ENCODE measurements at regions not wholly inside any gene's neighbourhood (a gene's known extent, or its start where the extent isn't known, plus 50 kb on each side); places are given as distances from the start of the nearest gene placed in this dataset.

DNA sequence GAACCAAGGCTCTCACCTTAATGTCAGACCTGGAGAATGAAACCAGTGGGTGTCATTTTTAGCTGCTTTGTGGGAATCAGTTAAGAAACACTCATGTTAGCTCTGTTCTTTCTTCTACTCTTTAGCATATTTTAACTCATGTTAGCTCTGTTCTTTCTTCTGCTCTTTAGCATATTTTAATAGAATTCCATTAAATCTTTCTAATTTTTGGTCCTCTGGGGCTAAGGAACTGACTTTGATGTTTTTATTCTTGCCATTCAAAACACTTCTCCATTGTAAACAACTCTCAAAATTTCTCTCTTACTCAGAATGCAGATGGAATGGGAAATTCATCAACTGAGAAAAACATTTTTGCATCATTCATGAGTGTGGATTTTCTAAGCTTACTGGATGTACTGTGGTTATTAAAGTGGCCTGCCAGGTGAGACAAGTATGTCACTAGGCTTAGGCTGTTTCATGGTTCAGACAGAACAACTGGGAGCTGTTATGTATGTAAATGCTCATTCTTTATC is 680.6 kb downstream of the ROBO2 start:
- TF ChIP-seq, protein P1, sequence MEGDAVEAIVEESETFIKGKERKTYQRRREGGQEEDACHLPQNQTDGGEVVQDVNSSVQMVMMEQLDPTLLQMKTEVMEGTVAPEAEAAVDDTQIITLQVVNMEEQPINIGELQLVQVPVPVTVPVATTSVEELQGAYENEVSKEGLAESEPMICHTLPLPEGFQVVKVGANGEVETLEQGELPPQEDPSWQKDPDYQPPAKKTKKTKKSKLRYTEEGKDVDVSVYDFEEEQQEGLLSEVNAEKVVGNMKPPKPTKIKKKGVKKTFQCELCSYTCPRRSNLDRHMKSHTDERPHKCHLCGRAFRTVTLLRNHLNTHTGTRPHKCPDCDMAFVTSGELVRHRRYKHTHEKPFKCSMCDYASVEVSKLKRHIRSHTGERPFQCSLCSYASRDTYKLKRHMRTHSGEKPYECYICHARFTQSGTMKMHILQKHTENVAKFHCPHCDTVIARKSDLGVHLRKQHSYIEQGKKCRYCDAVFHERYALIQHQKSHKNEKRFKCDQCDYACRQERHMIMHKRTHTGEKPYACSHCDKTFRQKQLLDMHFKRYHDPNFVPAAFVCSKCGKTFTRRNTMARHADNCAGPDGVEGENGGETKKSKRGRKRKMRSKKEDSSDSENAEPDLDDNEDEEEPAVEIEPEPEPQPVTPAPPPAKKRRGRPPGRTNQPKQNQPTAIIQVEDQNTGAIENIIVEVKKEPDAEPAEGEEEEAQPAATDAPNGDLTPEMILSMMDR (IDR thresholded peaks at IDR 0.05; ENCODE audit: extremely low read depth in 1 of 2, insufficient read depth in 1 of 2, low read depth in 1 of 2, low read length in 2 of 2): no peak
- no peak for TF ChIP-seq POLR2AphosphoS5 (IDR thresholded peaks at IDR 0.05; ENCODE audit: insufficient read depth, low read depth, low read length)
- no peak for TF ChIP-seq EZH2 (IDR thresholded peaks at IDR 0.05; ENCODE audit: borderline replicate concordance, low read depth, low read length, severe bottlenecking)
- no peak for TF ChIP-seq FOS (IDR thresholded peaks at IDR 0.05; ENCODE audit: borderline replicate concordance, insufficient read depth, low read length)
- no peak for TF ChIP-seq POLR2A (IDR thresholded peaks at IDR 0.05; ENCODE audit: low read depth, low read length)
- TF ChIP-seq, protein P2, sequence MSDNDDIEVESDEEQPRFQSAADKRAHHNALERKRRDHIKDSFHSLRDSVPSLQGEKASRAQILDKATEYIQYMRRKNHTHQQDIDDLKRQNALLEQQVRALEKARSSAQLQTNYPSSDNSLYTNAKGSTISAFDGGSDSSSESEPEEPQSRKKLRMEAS (IDR thresholded peaks at IDR 0.05; ENCODE audit: insufficient read depth, insufficient read length): no peak

Data from endothelial cell of umbilical vein (primary cell).